Omental fat pad (tissue), 3 donors: ENCODE measurements at regions not wholly inside any gene's neighbourhood (a gene's known extent, or its start where the extent isn't known, plus 50 kb on each side); places are given as distances from the start of the nearest gene placed in this dataset.

Experiments
- ATAC-seq: fragments of 150-250 bp; one replicate; pipeline ENCODE4 v1.9.1; 2016; ENCODE audit warnings: mild to moderate bottlenecking, moderate library complexity; ENCODE audit not compliant: low FRiP score
- DNase-seq: peaks from one replicate; pipeline ENCODE4 v3.0.0-alpha.2; 2019; ENCODE audit warnings: low spot score
- CTCF ChIP-seq, 3 donors: fragments of 450-650 bp; IDR thresholded peaks; one replicate each; pipeline ENCODE4 v1.5.1; 2016 to 2017; ENCODE audit warnings: antibody characterized with exemption in 3 of 3, mild to moderate bottlenecking in 3 of 3, moderate library complexity in 2 of 3

GRCh38 chr1:163794551-163794950 lies 472.8 kb downstream of the NUF2 start:
- TF ChIP-seq CTCF (IDR thresholded peaks at IDR 0.05): no peak
- DNase-seq (no peak), ATAC-seq (no peak)

GRCh38 chr1:163796394-163796821 lies 474.7 kb downstream of the NUF2 start:
- DNase-seq (no peak), ATAC-seq (no peak)
- TF ChIP-seq CTCF (IDR thresholded peaks at IDR 0.05): no peak

GRCh38 chr1:163797816-163798215 lies 476.1 kb downstream of the NUF2 start:
- DNase-seq (no peak), ATAC-seq (no peak)
- no peak for TF ChIP-seq CTCF (IDR thresholded peaks at IDR 0.05)

- DNase-seq (no peak), ATAC-seq (no peak)
- TF ChIP-seq CTCF (IDR thresholded peaks at IDR 0.05): no peak
Observed at GRCh38 chr1:163799190-163799805, 477.5 kb downstream of the NUF2 start.

- no peak for TF ChIP-seq CTCF (IDR thresholded peaks at IDR 0.05)
- DNase-seq (no peak), ATAC-seq (no peak)
Observed at GRCh38 chr1:163807331-163808049, 485.7 kb downstream of the NUF2 start.

GRCh38 chr1:163813251-163813650 lies 491.5 kb downstream of the NUF2 start:
- no peak for TF ChIP-seq CTCF (IDR thresholded peaks at IDR 0.05)
- DNase-seq (no peak), ATAC-seq (no peak)

GRCh38 chr1:163820226-163820625 lies 498.5 kb downstream of the NUF2 start:
- DNase-seq: no peak
- TF ChIP-seq CTCF (IDR thresholded peaks at IDR 0.05): no peak

More at GRCh38 chr1:163820226-163820625, 498.5 kb downstream of the NUF2 start:
- no peak for ATAC-seq
